ENCODE measurements at regions not wholly inside any gene's neighbourhood (a gene's known extent, or its start where the extent isn't known, plus 50 kb on each side); places are given as distances from the start of the nearest gene placed in this dataset.

DNA sequence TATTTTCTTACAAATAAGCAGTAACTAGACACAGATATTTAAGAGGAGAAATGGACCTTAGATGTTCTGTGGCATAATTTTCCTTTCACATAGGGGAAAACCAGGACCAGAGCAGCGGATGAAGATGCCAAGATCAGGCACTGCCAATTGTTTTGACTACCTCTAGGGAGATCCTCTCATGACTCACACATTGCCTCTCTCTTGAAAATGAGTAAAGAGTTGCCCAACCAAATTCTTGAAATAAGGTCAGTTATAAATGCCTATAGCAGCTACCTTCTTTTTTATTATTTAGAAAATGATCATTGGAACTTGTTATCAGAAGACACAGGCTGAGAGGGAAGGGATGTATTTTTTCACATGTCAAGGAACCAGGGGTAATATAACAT is 263.4 kb upstream of the PLEKHG7 start:
- TF ChIP-seq, protein P1, sequence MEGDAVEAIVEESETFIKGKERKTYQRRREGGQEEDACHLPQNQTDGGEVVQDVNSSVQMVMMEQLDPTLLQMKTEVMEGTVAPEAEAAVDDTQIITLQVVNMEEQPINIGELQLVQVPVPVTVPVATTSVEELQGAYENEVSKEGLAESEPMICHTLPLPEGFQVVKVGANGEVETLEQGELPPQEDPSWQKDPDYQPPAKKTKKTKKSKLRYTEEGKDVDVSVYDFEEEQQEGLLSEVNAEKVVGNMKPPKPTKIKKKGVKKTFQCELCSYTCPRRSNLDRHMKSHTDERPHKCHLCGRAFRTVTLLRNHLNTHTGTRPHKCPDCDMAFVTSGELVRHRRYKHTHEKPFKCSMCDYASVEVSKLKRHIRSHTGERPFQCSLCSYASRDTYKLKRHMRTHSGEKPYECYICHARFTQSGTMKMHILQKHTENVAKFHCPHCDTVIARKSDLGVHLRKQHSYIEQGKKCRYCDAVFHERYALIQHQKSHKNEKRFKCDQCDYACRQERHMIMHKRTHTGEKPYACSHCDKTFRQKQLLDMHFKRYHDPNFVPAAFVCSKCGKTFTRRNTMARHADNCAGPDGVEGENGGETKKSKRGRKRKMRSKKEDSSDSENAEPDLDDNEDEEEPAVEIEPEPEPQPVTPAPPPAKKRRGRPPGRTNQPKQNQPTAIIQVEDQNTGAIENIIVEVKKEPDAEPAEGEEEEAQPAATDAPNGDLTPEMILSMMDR (IDR thresholded peaks at IDR 0.05): no peak
- TF ChIP-seq POLR2A (IDR thresholded peaks at IDR 0.05): no peak
